ENCODE measurements at regions not wholly inside any gene's neighbourhood (a gene's known extent, or its start where the extent isn't known, plus 50 kb on each side); places are given as distances from the start of the nearest gene placed in this dataset.

- TF ChIP-seq, protein P1, sequence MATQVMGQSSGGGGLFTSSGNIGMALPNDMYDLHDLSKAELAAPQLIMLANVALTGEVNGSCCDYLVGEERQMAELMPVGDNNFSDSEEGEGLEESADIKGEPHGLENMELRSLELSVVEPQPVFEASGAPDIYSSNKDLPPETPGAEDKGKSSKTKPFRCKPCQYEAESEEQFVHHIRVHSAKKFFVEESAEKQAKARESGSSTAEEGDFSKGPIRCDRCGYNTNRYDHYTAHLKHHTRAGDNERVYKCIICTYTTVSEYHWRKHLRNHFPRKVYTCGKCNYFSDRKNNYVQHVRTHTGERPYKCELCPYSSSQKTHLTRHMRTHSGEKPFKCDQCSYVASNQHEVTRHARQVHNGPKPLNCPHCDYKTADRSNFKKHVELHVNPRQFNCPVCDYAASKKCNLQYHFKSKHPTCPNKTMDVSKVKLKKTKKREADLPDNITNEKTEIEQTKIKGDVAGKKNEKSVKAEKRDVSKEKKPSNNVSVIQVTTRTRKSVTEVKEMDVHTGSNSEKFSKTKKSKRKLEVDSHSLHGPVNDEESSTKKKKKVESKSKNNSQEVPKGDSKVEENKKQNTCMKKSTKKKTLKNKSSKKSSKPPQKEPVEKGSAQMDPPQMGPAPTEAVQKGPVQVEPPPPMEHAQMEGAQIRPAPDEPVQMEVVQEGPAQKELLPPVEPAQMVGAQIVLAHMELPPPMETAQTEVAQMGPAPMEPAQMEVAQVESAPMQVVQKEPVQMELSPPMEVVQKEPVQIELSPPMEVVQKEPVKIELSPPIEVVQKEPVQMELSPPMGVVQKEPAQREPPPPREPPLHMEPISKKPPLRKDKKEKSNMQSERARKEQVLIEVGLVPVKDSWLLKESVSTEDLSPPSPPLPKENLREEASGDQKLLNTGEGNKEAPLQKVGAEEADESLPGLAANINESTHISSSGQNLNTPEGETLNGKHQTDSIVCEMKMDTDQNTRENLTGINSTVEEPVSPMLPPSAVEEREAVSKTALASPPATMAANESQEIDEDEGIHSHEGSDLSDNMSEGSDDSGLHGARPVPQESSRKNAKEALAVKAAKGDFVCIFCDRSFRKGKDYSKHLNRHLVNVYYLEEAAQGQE (IDR thresholded peaks at IDR 0.05; ENCODE audit: unreplicated experiment): no peak
- TF ChIP-seq EZH2 (IDR thresholded peaks at IDR 0.05; ENCODE audit: low read depth, unreplicated experiment) (no peak), POLR2AphosphoS5 (IDR thresholded peaks at IDR 0.05; ENCODE audit: low read depth) (no peak)
These were observed 484.9 kb downstream of the COL12A1 start (continued) for GRCh38 chr6:74720923-74721322.

DNA sequence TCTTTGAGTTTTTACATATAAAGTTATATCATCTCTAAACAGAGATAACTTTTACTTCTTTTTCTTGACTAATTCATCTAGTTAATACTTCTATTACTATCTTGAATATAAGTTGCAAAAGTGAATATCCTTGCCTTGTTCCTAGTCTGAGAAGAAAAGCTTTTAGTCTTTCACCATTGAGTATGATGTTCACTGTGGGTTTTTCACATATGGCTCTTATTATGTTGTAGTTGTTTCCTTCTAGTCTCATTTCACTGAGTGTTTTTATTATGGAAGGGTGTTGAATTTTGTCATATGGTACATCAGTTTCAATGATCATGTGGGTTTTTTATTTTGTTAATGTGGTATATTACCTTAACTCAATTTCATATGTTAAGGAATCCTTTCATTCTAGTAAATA, 488.3 kb downstream of the COL12A1 start:
- DNase-seq (ENCODE audit: low spot score) (no peak), ATAC-seq (no peak)
- Mint-ChIP-seq H3K27ac (no peak overlapping the region), H3K9me3 (no peaks in the 10 kb centered on the region), H3K27me3 (ENCODE audit: insufficient read depth, low read depth, poor library complexity) (peaks cover 4% of the 10 kb centered on the region), H3K36me3 (ENCODE audit: low read depth) (no peaks in the 10 kb centered on the region), H3K4me1 (no peaks in the 10 kb centered on the region; the same call in 2 of the 3 replicates), H3K4me3 (no peak overlapping the region)
- H3F3A ChIP-seq (replicated peaks; ENCODE audit: low read depth): no peaks in the 10 kb centered on the region
- H3K9me2 ChIP-seq (ENCODE audit: insufficient read depth): 0 out of 2 replicates have a peak, but pooled peaks cover 4% of the 10 kb centered on the region
- no peak overlapping the region for H3K27ac ChIP-seq (ENCODE audit: low read depth)
- H3K4me3 ChIP-seq: no peak overlapping the region
- H3K4me2 ChIP-seq: no peak overlapping the region
- no peak for TF ChIP-seq CTCF (conservative IDR thresholded peaks at IDR 0.05; ENCODE audit: low read depth in 2 of 2)
- no peak for TF ChIP-seq ETS1 (IDR thresholded peaks at IDR 0.05)
- TF ChIP-seq, protein P1 (IDR thresholded peaks at IDR 0.05; ENCODE audit: unreplicated experiment): no peak
- no peaks in the 10 kb centered on the region for H3K4me1 ChIP-seq (ENCODE audit: insufficient read depth)
- no peaks in the 10 kb centered on the region for H3K36me3 ChIP-seq (ENCODE audit: insufficient read depth)
- no peak overlapping the region for H2AFZ ChIP-seq
- H3K27me3 ChIP-seq (ENCODE audit: insufficient read depth): no peaks in the 10 kb centered on the region
- H3K79me2 ChIP-seq (replicated peaks; ENCODE audit: insufficient read depth): no peaks in the 10 kb centered on the region
- no peaks in the 10 kb centered on the region for H4K20me1 ChIP-seq (replicated peaks; ENCODE audit: insufficient read depth)

Data from GM23338 (cell line).